C1 segment of cervical spinal cord (tissue), 14 donors: ENCODE measurements at regions not wholly inside any gene's neighbourhood (a gene's known extent, or its start where the extent isn't known, plus 50 kb on each side); places are given as distances from the start of the nearest gene placed in this dataset.
"Not testable (repeated sequence)": the region's sequence is repeated elsewhere in the genome, so short reads cannot be mapped to it uniquely, and the experiment has no call there.

Experiments
- DNase-seq, 14 donors: peaks; one replicate each; lab custom pipeline; 2025; lab: John Stamatoyannopoulos, UW

GRCh38 chr2:39930175-39930917, 151.3 kb upstream of the THUMPD2 start:
- DNase-seq: no peak

- no peak for DNase-seq
These were observed 150.5 kb upstream of the THUMPD2 start for GRCh38 chr2:39929531-39929930.

DNA sequence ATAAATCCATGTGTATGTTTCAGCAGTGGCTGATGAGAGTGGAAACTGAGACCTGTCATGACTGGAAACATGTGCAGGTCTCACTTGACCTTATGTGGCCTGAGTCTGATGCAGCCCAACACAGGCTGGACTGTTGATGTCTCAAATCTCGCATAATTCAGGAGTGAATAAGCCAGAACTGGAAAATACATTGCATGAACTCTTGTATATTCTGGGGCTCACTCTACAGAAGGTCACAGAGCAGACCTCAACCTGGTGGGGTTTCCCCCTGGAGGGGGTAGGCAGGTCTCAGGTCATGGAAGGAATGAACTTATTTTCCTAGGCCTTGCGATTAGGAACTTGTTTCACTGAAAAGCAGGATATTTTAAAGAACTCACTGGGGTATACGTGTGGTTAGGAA, 146.3 kb upstream of the THUMPD2 start:
- no peak for DNase-seq

DNA sequence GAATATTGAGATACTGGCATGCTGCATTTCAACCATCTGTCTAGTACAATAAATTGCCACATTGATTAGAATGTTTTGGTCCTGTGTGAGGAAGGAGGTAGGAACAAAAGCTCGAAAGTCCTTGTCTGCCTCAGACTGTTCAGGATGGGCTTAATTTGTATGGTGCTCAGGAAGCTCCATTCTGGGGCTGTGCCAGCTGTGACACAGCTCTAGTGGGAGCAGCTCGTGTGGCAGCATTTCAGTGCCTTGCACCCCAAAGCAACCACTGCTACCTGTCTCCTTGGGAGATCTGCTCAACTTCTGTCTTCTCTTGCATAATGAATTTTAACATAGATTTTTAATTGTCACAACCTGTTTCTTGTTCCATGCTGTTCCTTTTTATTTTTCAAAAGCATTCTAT, 144.4 kb upstream of the THUMPD2 start:
- DNase-seq: no peak

- no peak for DNase-seq
These were observed 143.8 kb upstream of the THUMPD2 start for GRCh38 chr2:39922679-39923405.

DNA sequence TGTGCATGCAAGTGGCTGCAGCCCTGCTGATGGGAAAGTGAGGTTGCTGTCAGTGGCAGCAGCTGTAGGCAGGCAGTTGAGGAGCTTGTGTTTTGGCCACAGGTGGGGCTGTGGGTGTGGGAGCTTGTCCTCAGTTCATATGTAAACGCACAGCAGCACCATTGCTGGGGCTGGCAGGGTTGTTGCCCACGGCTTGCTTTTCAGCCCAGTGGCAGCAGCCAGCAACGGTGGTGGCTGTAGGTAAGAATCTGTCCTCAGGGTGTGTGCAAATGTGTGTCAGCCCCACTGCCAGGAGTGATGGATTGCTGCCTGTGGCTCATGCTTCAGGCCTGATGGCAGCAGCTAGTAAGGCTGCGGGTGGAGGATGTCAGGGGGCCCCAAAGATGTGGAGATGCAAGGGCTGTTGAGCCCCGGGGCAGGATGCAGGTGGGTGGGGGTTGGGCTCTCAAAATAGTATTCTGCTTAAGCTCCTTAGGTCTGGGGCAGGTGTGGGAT, 141.3 kb upstream of the THUMPD2 start:
- no peak for DNase-seq

DNA sequence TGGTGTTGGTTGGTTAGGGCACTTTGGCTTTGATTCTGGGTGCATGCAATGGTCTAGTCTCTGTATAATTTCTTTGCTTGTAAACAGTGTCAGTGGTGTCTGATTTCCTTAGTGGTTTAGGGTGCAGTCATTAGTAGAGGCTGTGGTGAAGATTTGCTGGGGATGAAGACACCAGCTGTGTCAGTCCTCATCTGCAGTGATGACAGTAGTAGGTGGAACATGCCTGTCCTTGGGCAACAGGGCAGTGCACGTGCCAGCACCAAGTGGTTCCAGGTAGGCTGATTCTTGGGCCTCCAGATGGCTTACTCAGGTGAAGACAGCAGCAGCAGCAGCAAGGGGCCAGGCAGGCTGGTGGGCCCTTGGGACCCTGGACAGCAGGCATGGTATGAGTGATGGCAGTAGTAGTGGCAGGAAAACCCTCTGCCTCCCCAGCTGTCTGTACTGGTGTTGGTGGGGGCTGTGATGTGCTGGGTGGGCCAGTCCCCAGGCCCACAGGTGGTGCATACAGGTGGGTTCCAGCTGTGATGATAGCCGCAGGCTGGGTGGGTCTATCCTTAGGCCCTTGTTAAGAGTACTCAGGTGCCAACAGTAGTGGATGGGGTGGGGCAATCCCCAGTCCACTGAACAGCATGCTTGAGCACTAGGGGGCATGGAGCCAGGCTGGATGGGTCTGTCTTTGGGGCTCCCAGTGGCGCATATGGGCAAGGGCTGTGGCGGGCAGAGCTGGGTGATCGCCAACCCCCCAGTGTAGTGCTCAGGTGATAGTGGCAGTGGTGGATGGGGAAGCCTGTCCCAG, 140.7 kb upstream of the THUMPD2 start:
- no peak for DNase-seq

GRCh38 chr2:39918886-39919285, 139.8 kb upstream of the THUMPD2 start:
- no peak for DNase-seq

- DNase-seq: not testable (repeated sequence)
These were observed 138.3 kb upstream of the THUMPD2 start for GRCh38 chr2:39917371-39917770.

GRCh38 chr2:39914949-39915348, 135.9 kb upstream of the THUMPD2 start:
- DNase-seq: no peak

DNA sequence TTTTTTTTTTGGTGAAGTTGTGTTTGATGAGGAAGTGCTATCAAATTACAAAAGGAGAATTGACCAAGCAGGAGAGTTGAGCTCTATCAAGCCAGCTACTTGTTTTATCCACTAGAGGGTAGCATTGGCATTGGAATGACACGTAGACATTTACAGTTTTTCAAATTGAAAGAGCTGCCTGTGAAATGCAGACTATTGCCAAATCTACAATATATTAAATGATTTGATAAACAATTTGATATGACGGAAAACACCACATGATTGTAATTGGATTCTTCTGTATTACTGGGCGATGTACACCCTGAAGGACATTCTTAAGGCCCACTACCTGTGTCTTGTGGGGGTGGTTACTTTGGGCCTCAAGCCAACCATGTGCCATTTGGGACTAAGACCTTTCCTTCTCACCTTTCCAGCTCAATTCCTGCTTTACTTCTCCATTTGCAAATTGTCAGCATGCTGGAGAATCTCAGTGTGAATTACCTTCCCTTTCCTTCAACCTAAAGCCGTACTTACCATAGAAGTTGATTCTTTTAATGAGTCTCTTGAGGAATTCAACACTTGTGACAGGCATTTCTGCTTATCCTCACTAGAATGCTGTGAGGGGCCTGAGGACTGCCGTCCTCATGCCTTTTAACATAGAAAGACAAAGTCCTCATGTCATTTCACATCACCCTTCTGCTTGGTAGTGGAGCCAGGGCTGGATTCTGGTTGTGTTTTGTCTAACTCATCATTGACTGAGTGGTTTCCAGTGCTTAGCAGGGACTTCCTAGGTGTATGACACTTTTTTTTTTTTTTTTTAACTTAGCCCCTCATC, 134.8 kb upstream of the THUMPD2 start:
- peak in 1 of 14 donors; percentile 52 for DNase-seq

- DNase-seq: no peak
These were observed 123.0 kb upstream of the THUMPD2 start for GRCh38 chr2:39902103-39902502.

DNA sequence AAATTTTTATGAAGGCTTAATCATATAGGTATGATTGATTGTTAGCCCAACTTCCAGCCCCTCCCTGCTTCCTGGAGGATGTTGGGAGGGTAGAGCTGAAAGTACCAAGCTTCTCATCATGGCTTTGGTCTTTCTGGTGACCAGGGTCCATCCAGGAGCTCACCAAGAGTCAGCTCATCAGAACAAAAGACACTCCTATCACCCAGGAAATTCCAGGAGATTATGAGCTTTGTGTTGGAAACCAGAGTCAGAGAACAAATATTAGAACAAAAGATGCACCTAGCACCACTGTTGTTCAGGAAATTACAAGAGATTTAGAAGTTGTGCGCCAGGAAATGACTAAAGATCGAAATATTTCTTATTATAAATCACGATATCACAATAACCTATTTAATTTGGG, 119.9 kb upstream of the THUMPD2 start:
- no peak for DNase-seq

DNA sequence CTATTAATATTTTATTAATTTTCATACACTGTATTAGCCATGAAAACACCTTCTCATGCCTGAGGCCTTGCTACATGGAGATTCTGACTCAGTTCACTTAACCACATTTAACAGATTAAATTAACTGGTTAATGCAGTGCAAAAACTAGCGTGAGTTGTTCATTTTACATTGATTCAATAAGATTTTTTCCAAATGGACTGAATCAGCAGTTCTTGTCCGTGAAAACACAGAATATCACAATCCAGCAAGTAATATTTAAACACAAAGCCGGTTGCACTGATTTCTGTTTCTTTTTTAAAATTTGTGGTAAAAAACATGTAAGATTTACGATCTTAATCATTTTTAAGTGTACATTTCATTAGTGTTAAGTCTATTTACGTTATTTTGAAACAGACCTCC, 118.2 kb upstream of the THUMPD2 start:
- no peak for DNase-seq

- no peak for DNase-seq
These were observed 115.0 kb upstream of the THUMPD2 start for GRCh38 chr2:39894082-39894481.

DNA sequence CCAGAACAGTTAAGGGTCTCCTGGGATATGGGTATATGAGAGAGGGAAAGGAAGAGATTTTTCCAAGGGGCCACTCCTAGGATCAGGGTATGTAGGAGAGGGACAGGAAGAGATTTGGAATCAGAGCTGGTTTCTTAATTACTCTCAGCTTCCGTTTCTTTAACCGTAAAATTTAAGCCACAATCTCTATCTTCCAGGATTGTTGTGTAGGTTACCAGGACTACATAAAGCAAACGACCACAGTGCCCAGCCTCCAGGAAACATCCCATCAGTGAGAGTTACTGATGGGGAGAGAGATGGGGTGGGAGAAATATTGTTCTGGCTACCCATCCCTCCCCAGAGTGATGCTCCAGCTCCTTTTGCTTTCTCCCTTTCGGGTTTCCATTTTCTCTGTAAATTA, 114.6 kb upstream of the THUMPD2 start:
- no peak for DNase-seq

- DNase-seq: no peak
These were observed 102.9 kb upstream of the THUMPD2 start for GRCh38 chr2:39881948-39882347.

DNA sequence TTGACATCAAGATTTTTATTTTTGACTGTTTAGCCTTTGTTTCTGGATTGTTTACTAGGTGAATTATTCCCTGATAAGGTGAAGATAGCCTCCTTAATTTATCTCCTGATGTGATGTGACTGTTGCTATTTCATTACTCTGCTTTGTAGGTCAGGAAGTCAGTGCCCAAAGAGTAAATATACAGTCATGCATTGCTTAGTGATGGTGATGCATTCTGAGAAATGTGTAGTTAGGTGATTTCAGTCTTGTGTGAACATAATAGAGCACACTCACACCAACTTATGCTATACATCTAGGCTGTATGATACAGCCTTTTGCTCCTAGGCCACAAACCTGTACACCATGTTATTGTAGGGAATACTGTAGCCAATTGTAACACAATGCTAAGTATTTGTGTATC, 102.4 kb upstream of the THUMPD2 start:
- no peak for DNase-seq

- DNase-seq: not testable (repeated sequence)
These were observed 99.9 kb upstream of the THUMPD2 start for GRCh38 chr2:39879001-39879400.

- DNase-seq: no peak
These were observed 96.8 kb upstream of the THUMPD2 start for GRCh38 chr2:39875914-39876267.

- DNase-seq: peak in 5 of 14 donors; percentile 4 to 35 (median 22)
These were observed 96.3 kb upstream of the THUMPD2 start for GRCh38 chr2:39875182-39875913.
